Pancreas (tissue), 10 donors: ENCODE measurements at regions not wholly inside any gene's neighbourhood (a gene's known extent, or its start where the extent isn't known, plus 50 kb on each side); places are given as distances from the start of the nearest gene placed in this dataset.

ENCODE experiments used
- ATAC-seq, 4 donors: fragments of 200-7000 bp; cut with Tn5 transposase; one replicate each; pipeline versions ENCODE4 v1.8.0 to v1.9.1; 2020; ENCODE audit warnings: mild to moderate bottlenecking in 4 of 4, moderate library complexity in 4 of 4
- DNase-seq, 6 donors: peaks; one replicate each; pipeline ENCODE4 v3.0.0-alpha.2; 2020
- FAIRE-seq: peaks from 2 replicates; lab custom pipeline; 2012; peaks lifted over from hg19 to GRCh38; lab: Jason Lieb, UNC
- H3K27ac ChIP-seq, 4 donors: fragments of 200-600 bp; sonication (generic); 1 replicate in 3 of 4; 2 replicates in 1 of 4; pipeline versions ENCODE4 v1.5.0 to v1.8.0; 2020
- H3K27me3 ChIP-seq, 4 donors: fragments of 200-600 bp; one replicate each; pipeline ENCODE4 v1.8.0; 2021
- H3K36me3 ChIP-seq, 3 donors: fragments of 200-600 bp; sonication (generic) in 1 of 3; one replicate each; pipeline versions ENCODE4 v1.5.0 to v1.8.0; 2020 to 2021
- H3K4me1 ChIP-seq, 3 donors: fragments of 200-600 bp; one replicate each; pipeline ENCODE4 v1.8.0; 2021
- H3K4me3 ChIP-seq, 4 donors: fragments of 200-600 bp; sonication (generic) in 2 of 4; one replicate each; pipeline versions ENCODE4 v1.5.0 to v1.8.0; 2020 to 2021
- H3K9me3 ChIP-seq, 4 donors: fragments of 200-600 bp; one replicate each; pipeline ENCODE4 v1.8.0; 2021
- WGBS, 2 donors: extraction: QIAGEN DNeasy Blood & Tissue Kit; methylation state at CpG; one replicate each; pipeline ENCODE4 v1.1.7; 2013; 5-methylcytosine and 5-hydroxymethylcytosine counted together
- intact Hi-C, 3 donors: fragments of 100-400 bp; cut with DNase I; formaldehyde crosslinking; loops; one replicate each; pipeline versions ENCODE4 v1.11.1 to v1.14.2; 2022
- TF ChIP-seq, protein P1 (sequence below), 4 donors: fragments of 200-600 bp; sonication (generic) in 3 of 4; IDR thresholded peaks; one replicate each; pipeline versions ENCODE4 v1.5.0 to v1.8.0; 2021; ENCODE audit warnings: antibody characterized with exemption in 4 of 4
- donor health status: healthy with polysubstance abuse.
- donor health status: DM: no; HTN: no; CAD: no; lungs with moderate emphysema.
- donor health status: DM: no; HTN: no; CAD: no.
- donor health status: control.
- donor health status: control.
- donor health status: Bipolar disorder and iron deficiency.
- donor health status: DM: yes; HTN: yes; CAD: no.
- donor health status: DM: no; HTN: no; CAD: no.
- donor health status: DM: no; HTN: no; CAD: no.
- donor health status: DM: yes; HTN: yes; CAD: no.

GRCh38 chr3:15851735-15852134 is 54.0 kb upstream of the ANKRD28 start:
- intact Hi-C loops = no loop called here
- Histone ChIP-seq H3K27ac (no peak overlapping the region), H3K9me3 (no peaks in the 10 kb centered on the region), H3K36me3 (no peaks in the 10 kb centered on the region), H3K4me1 (peaks cover under 1 to 6% (median 3%) of the 10 kb centered on the region in 3 donors), H3K4me3 (no peak overlapping the region), H3K27me3 (no peaks in the 10 kb centered on the region)
- FAIRE-seq = no peak
- WGBS, 2 donors = 93 to 98% methylated on average over 3 of the region's 3 CpGs
- DNase-seq = no peak
- no peak for ATAC-seq
- TF ChIP-seq, protein P1, sequence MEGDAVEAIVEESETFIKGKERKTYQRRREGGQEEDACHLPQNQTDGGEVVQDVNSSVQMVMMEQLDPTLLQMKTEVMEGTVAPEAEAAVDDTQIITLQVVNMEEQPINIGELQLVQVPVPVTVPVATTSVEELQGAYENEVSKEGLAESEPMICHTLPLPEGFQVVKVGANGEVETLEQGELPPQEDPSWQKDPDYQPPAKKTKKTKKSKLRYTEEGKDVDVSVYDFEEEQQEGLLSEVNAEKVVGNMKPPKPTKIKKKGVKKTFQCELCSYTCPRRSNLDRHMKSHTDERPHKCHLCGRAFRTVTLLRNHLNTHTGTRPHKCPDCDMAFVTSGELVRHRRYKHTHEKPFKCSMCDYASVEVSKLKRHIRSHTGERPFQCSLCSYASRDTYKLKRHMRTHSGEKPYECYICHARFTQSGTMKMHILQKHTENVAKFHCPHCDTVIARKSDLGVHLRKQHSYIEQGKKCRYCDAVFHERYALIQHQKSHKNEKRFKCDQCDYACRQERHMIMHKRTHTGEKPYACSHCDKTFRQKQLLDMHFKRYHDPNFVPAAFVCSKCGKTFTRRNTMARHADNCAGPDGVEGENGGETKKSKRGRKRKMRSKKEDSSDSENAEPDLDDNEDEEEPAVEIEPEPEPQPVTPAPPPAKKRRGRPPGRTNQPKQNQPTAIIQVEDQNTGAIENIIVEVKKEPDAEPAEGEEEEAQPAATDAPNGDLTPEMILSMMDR (IDR thresholded peaks at IDR 0.05) = no peak

- peak overlapping the region; percentile 93 to 97 (median 94) for H3K4me3 ChIP-seq
- TF ChIP-seq, protein P1 (IDR thresholded peaks at IDR 0.05) = peak in 1 of 4 donors; percentile 24
- 1% methylated on average over 33 to 70 of the region's 70 CpGs for WGBS, 2 donors
- no peaks in the 10 kb centered on the region for H3K27me3 ChIP-seq
- H3K9me3 ChIP-seq = no peaks in the 10 kb centered on the region
- no peak for FAIRE-seq
- H3K4me1 ChIP-seq = peaks cover 8 to 32% (median 16%) of the 10 kb centered on the region in 3 donors
- H3K36me3 ChIP-seq = no peaks in the 10 kb centered on the region
- peak overlapping the region; percentile 93 to 96 (median 94) for H3K27ac ChIP-seq
- ATAC-seq = peak; percentile 54 to 74 (median 66)
- peak; percentile 82 to 91 (median 84) for DNase-seq
- intact Hi-C loops = no loop called here
Observed at GRCh38 chr3:15858547-15859506, 61.0 kb upstream of the ANKRD28 start.

DNA sequence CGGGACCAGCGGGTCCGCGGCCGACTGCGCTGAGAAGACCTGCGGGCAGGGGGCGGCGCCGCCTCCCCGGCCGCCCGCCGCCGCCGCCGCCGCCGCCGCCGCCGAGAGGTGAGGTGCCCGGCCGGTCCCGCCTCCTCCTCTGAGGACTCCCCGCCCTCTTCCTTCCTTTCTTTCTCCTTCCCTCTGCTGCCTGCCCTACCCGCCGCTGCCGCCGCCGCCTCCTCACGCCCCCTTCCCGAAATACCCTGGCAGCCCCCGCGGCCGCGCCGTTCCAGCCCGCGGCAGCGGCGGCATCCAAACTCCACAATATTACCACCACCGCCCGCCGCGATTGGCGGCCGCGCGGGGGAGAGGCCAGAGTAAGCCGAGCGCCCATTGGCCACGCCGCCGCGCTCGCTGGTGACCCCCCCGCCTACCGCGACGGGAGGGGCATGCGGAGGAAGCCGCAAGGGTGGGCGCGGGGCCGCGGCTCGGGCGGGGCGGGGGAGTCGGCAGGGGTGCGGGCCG is 61.8 kb upstream of the ANKRD28 start:
- 0 to 1% methylated on average over 54 to 73 of the region's 73 CpGs for WGBS, 2 donors
- intact Hi-C loops = no loop called here
- peaks cover 8 to 32% (median 16%) of the 10 kb centered on the region in 3 donors for H3K4me1 ChIP-seq
- H3K27me3 ChIP-seq = no peaks in the 10 kb centered on the region
- no peak for FAIRE-seq
- no peaks in the 10 kb centered on the region for H3K36me3 ChIP-seq
- peak; percentile 87 to 94 (median 90) for DNase-seq
- peak overlapping the region; percentile 93 to 97 (median 94) for H3K4me3 ChIP-seq
- TF ChIP-seq, protein P1 (IDR thresholded peaks at IDR 0.05) = no peak
- H3K27ac ChIP-seq = peak overlapping the region; percentile 93 to 96 (median 94)
- peak; percentile 84 to 90 (median 88) for ATAC-seq
- no peaks in the 10 kb centered on the region for H3K9me3 ChIP-seq

DNA sequence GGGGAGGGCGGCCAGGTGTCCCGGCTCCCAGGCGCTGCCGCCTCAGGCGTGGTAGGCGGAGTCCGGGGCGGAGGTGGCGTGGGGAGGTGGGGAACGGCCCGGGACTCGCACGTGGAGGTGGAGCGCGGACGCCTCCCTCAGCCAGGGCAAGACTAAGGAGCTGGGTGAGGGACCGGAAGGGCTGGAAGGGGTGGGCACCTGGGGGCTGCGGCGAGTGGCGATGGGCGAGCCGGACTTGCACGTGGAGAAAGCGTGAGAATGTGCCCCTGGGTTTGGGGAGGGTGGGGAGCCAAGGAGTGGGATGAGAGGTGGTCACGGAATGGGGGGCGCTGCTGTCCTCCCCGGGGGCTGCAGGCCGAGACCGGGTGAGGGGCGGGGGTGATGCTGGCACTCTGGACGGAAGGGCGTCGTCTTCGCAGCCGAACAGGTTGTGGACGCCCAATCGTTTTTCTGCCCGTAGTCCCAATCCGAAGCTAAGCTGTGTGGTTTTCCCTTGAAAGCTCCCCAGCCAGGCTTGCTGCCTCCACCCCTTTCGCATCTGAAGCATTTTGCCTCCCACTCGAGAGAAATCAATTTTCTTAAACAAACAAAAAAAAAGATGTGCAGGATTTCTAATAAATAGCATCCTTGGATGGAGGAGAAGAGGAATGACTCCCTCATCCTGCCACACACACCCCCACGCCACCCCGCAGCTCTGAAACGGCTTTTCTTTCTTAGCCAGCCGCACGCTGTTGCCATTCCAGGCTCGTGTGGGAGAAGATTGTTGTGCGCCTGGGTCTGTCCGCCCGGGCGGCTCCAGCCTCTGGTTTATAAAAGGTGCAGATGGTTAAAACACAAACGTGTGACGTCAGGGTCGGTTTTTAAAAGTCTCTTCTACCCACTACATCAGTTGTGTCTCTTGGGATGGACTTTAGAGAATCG is 62.5 kb upstream of the ANKRD28 start:
- peaks cover 8 to 32% (median 13%) of the 10 kb centered on the region in 3 donors for H3K4me1 ChIP-seq
- H3K36me3 ChIP-seq = no peaks in the 10 kb centered on the region
- intact Hi-C loops = no loop called here
- H3K27ac ChIP-seq = peak overlapping the region; percentile 93 to 96 (median 94)
- FAIRE-seq = no peak
- peak; percentile 82 to 86 (median 86) for ATAC-seq
- DNase-seq = peak; percentile 23 to 92 (median 58)
- TF ChIP-seq, protein P1 (IDR thresholded peaks at IDR 0.05) = no peak
- H3K4me3 ChIP-seq = peak overlapping the region; percentile 93 to 97 (median 94)
- no peaks in the 10 kb centered on the region for H3K9me3 ChIP-seq
- WGBS, 2 donors = 1% methylated on average over 51 to 55 of the region's 55 CpGs
- H3K27me3 ChIP-seq = no peaks in the 10 kb centered on the region
